SKM-1 (cell line): ENCODE measurements at regions not wholly inside any gene's neighbourhood (a gene's known extent, or its start where the extent isn't known, plus 50 kb on each side); places are given as distances from the start of the nearest gene placed in this dataset.
"Not testable (repeated sequence)": the region's sequence is repeated elsewhere in the genome, so short reads cannot be mapped to it uniquely, and the experiment has no call there.

Source experiments
- DNase-seq: peaks from one replicate; lab custom pipeline; 2025; ENCODE audit not compliant: unreplicated experiment; lab: John Stamatoyannopoulos, UW

GRCh38 chr5:174571662-174572397 is 152.6 kb upstream of the MSX2 start:
- no peak for DNase-seq

DNA sequence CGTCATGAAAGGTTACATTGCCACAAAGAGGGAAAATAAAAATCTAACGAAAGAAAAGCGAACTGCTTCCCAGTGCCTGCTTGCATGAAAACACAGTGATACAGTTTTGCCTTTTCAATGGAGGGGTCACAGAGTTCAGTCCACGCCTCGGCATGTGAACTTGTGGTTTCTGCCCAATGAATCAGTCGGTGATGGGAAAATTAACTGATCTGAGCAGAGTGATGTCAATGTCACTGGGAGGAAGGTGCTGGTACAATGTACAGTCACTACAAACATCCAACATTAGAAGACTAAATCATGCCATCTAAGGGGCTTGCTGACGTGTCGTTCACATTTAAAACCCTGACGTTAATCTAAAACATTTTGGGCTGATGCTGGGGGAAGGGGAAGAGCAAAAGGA is 151.8 kb upstream of the MSX2 start:
- DNase-seq, result no peak

DNA sequence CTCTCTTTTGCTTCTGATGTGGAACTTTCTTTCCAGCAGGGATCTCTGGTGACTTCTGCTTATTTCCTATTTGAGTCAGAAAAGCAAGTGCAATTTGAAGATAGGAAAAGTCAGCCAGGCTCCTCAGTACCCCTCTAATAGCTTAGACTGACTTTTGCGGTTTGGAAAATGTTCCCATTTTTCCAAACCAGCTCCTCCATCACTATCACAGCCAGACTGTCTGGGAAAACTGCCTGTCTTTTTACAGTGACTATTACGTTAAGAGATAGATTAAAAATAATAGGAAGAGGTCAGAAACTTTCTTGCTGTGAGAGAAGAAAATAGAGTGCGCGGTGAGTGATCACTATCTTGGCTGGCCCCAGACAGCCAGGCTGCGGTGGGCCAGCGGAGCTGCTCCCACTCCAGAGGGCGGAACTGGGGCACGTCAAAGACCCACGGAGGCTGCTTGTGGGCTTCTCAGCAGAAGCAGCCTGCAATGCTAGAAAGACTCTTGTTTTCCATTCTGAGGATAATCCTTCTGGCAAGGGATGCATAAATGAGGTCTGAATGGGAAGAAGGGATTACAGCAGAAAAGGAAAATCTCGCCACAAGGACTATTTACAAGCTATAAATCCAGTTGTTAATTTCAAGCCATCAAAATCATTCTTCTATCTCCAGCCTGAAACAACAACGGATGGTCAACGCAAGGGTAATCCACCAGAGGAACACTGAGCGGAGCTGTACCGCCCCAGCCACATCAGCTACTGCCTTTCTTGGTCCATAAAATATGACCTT is 151.0 kb upstream of the MSX2 start:
- no peak for DNase-seq

DNA sequence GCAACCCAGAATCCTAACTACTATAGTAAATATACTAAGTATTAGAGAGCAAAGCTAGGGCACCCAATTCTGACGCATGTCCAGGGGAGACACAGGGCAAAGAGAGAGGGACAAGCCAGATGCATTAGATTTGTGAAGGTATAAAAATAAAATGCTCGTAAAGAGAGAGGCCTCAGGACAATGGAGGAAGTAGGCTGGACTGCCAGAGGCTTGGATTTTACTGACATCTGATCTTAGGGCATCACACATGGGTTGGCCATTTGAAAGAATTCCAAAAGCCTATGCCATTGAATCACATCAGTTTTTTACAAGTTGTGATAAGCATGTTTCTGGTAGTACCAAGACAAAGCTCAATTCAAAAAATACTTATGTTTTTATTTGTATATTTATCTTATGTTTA is 149.3 kb upstream of the MSX2 start:
- DNase-seq, result no peak

DNA sequence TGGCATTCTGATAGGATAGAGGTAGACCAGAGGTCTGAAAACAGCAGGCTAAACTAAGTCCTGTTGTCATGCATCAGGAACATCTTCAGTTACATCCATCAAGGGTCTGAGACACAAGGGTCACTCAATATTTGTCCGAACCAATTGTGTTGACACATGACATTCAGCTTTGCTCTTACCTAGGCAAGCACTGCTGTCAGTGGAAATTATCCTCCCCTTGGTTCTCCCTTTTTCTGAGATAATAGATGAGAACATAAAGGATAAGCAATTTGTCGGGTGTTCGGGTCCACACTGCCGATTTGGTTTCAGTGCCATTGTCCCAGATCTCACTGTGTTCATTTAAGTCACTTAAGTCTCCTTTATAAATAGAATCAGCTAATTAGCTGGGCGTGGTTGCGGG is 148.3 kb upstream of the MSX2 start:
- DNase-seq, result no peak

GRCh38 chr5:174581479-174581878 is 142.9 kb upstream of the MSX2 start:
- DNase-seq, result peak; percentile 8

DNA sequence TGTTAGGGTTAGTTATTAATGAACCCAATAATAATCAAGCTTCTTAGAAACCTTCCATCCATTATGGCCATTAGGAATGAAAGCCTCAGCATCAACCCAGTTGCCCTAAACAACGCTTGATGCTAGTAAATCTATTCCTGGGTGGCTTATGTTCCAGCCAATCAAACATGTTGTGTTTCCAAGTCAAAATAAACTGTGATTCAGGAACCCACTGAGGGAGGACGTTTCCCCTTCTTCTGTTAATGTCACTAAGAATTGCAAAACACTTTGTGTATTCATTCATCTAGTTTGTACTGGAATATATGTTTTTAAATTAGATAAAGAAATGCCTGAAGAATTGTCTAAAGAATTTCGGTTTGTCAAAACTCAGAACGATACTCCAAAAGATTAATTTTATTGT is 142.5 kb upstream of the MSX2 start:
- DNase-seq, result peak; percentile 0

DNA sequence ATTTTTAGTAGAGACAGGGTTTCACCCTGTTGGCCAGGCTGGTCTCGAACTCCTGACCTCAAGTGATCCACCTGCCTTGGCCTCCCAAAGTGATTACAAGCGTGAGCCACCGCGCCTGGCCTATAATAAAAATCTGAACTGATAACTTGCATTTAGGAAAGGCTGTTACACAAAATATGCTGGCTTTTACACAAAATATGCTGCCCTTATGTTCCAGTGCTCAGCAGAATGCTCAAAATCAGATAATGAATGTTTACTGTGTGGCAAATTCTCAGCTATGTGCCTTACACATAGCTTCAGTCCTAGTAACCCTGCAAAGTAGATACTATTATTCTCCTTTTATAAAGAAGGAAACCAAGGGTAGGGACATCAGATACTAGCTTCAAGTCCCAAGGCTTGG is 141.3 kb upstream of the MSX2 start:
- no peak for DNase-seq

DNA sequence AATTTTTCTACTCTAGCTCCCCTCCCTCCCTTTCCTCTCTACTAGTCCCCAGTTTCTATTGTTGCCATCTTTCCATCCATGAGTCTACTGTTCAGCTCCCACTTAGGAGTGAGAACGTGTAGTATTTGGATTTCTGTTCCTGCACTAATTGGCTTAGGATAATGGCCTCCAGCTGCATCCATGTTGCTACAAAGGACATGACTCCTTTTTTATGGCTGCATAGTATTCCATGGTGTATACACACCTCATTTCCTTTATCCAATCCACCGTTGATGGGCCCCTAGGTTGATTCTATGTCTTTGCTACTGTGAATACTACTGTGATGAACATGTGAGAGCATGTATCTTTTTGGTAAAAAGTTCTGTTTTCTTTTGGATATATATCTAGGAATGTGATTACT is 138.9 kb upstream of the MSX2 start:
- no peak for DNase-seq

- DNase-seq, result not testable (repeated sequence)
These were observed 138.2 kb upstream of the MSX2 start for GRCh38 chr5:174586163-174586562.

GRCh38 chr5:174589011-174589410 is 135.4 kb upstream of the MSX2 start:
- DNase-seq, result no peak

GRCh38 chr5:174589599-174589998 is 134.8 kb upstream of the MSX2 start:
- no peak for DNase-seq

DNA sequence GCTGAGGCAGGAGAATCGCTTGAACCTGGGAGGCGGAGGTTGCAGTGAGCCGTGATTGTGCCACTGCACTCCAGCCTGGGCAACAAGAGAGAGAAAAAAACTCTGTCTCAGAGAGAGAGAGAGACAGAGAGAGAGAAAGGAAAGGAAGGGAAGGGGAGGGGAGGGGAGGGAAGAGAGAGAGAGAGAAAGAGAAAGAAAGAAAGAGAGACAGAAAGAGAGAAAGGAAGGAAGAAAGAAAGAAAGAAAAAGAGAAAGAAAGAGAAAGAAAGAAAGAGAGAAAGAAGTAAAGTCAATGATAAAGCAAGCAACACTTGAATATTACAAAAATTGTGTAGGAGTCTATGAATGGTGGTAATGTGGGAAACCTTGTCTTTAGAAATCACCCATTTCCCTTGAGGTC is 133.6 kb upstream of the MSX2 start:
- DNase-seq, result no peak

- no peak for DNase-seq
These were observed 128.0 kb upstream of the MSX2 start for GRCh38 chr5:174596429-174596828.

- no peak for DNase-seq
These were observed 124.4 kb upstream of the MSX2 start for GRCh38 chr5:174599992-174600391.

GRCh38 chr5:174601946-174602345 is 122.4 kb upstream of the MSX2 start:
- no peak for DNase-seq

GRCh38 chr5:174606153-174606552 is 118.2 kb upstream of the MSX2 start:
- DNase-seq, result no peak

- DNase-seq, result no peak
These were observed 117.7 kb upstream of the MSX2 start for GRCh38 chr5:174606646-174607045.

- DNase-seq, result no peak
These were observed 117.2 kb upstream of the MSX2 start for GRCh38 chr5:174607205-174607604.

DNA sequence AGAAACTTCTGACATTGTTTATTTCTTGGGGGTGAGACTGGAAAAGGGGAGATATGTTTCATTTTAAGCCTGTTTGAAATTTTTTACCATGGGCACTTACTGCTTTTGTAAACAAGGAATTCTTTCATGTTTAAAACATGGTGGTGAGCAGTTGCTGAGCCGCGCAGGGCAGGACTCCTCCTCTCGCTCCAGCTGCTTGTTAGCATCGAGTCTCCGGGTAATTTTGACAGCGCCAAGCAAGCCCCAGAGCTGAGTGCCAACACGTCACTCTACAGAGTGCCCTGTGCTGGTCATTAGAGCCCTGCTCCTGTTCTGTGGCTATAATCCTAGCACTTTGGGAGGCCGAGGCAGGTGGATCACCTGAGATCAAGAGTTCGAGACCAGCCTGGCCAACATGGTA is 116.5 kb upstream of the MSX2 start:
- no peak for DNase-seq

DNA sequence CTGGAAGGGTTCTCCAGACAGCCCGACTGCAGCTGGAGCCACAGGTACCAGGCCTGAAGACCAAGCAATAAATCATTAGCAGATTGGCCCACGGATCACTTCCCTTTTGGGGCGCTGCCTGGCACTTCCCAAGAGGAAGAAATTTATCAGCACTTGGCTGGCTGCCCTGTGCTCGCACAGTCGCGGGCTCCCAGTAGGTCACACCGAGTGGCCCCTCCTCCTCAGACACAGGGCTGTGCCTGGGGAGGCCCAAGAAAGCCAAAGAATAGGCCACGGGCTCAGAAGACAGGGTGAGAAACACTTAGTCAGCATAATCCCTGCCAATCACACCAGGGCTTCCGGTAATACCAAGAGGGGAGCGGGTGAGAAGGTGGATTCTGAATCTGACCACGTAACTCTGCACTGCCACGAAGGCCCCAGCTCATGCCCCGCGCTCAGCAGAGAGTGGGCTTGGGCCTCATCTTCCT is 115.7 kb upstream of the MSX2 start:
- DNase-seq, result peak; percentile 16

DNA sequence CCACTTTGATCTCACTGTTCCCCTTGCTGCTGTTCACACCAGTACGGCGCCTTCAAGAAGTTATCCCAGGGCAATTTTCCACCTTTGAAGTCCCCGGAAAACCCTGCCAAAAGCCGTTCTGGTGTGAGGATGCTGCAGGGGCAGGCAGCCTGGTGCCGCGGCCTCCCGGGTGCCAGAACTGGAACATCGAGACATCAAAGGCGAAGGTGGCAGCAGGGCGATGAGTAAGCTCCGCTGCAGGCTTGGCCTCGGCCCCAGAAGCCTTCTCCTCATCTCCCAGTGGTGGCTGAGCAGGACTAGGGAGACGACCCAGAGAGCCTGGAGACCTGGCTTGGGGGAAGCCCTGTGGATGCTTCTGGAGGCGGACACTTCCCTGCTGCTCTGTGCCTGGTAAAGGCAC is 115.3 kb upstream of the MSX2 start:
- no peak for DNase-seq

DNA sequence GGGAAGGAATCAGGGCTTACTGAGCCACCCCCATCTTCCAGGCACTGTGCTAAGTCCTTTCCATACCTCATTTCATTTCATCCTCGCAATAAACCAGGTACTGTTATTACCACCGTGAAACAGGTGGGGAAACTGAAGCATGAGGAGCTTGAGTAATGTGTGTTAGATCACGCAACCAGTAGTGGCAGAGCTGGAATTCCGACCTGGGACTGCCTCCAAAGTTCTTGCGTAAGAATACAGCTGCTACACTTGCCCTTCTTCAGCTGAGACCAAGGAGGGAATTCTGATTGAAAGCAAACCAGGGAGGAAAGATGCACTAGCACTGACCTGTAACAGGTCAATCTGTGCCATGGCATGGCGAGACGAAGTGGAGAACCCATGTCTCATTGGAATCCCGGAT is 113.4 kb upstream of the MSX2 start:
- no peak for DNase-seq
